ENCODE measurements at regions not wholly inside any gene's neighbourhood (a gene's known extent, or its start where the extent isn't known, plus 50 kb on each side); places are given as distances from the start of the nearest gene placed in this dataset.

DNA sequence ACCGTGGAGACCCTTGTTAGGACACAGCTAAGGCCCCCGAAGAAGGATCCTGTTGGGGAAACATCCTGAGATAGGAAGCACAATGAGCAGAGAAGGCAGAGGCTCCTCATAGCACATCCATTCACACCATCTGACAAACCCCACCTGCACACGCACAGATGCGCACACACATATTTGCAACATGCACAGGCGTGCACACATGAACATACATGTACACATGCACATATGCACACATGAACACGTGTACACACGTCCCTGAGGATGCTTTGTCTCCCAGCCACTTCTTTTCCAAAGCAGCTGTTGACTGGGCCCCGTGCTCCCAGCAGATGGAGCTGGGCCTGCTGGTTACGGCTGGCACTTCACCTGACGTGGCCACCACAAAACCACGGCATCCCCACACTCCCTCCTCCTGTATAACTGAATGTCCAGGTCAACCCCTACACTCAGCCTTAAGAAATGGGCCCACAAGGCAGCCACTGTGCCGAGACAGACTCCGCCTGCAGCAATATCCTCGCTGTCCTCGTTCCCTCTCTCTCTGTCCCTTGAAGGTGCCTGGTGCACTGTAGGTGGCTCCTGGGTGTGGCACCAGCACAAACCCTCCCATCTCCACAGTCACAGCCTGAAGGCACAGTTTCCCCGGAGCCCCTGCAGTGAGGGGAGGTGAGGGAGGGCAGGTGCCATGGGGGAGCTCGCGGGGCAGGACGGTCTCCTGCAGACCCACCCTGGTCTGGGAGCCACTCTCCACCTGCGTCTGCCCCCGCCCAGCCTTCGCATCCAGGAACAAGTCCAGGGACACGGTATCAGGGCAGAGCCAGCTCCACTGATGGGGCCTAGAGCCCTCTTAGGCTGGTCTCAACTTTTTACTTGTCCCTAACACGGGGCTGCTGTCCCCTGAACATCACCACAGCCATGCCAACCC lies 183.0 kb downstream of the RBFOX3 start:
- in situ Hi-C loops (cut with MboI; ENCODE audit: low sequenced_read_pairs): no loop called here

GRCh38 chr17:79425686-79426085 lies 185.2 kb downstream of the RBFOX3 start:
- in situ Hi-C loops (cut with MboI; ENCODE audit: low sequenced_read_pairs): no loop called here

DNA sequence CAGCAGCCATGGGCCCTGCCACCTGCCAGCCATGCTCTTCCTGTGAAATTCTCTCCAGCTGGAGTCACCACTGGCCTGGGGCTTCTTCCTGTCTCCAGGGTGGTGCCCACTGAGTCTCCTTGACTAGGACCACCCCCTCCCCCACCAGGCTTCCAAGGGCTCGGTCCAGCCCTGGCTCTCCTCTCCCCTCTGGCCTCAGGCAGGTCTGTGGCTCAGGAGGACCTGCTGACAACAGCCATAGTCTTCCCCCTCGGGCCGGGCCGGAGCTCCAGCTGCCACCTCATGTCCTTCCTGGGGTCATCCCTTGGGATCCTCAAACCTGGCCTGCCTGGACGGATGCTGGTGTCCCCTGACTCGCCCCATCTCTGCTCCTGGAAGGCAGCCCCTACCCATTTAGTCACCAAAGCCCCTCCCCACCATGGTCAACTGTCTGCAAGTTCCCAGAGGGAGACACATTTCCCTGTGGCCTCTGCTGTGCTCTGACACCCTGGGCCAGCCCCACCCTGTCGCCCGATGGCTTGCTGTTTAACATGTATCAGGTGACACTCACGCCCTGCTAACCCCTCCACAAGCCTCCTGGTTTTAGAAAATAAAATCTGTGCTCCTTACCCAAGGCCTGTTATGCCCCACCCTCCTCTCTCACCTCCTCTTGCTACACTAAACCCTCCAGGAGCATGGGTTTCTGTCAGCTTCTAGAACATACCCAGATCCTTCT lies 186.2 kb downstream of the RBFOX3 start:
- in situ Hi-C loops (cut with MboI; ENCODE audit: low sequenced_read_pairs): no loop called here

DNA sequence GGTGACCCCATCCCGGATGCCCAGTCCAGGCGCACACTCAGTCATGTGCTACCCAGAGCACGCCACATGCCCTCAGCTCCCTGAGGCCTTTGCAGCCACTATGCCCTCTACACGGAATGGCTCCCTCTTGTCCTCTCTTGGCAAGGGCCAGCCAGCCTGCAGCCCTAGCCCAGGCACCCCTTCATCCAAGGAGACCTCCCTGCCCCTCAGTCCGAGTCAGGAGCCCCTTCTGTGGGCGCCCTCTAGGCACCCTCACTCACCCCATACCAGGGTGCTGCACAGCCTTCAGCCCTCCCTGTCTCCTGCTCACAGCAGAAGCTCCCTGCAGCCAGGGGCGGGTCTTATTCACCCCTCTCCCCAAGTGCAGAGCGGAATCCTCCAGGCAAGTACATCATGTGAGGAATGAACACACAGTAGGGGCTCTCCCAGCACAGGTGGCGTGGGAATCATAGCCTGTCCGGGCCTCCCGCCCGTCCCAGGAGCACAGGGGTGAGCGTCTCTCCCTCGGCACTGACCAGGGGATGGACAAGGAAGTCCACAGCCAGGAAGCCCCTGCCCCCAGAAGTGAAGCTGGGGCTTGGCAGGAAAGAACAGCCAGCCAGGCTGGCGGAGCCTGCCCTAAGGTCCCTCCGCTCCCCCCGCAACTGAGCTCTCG lies 186.9 kb downstream of the RBFOX3 start:
- in situ Hi-C loops (cut with MboI; ENCODE audit: low sequenced_read_pairs): no loop called here

GRCh38 chr17:79422236-79422635 lies 188.6 kb downstream of the RBFOX3 start:
- in situ Hi-C loops (cut with MboI; ENCODE audit: low sequenced_read_pairs): no loop called here

DNA sequence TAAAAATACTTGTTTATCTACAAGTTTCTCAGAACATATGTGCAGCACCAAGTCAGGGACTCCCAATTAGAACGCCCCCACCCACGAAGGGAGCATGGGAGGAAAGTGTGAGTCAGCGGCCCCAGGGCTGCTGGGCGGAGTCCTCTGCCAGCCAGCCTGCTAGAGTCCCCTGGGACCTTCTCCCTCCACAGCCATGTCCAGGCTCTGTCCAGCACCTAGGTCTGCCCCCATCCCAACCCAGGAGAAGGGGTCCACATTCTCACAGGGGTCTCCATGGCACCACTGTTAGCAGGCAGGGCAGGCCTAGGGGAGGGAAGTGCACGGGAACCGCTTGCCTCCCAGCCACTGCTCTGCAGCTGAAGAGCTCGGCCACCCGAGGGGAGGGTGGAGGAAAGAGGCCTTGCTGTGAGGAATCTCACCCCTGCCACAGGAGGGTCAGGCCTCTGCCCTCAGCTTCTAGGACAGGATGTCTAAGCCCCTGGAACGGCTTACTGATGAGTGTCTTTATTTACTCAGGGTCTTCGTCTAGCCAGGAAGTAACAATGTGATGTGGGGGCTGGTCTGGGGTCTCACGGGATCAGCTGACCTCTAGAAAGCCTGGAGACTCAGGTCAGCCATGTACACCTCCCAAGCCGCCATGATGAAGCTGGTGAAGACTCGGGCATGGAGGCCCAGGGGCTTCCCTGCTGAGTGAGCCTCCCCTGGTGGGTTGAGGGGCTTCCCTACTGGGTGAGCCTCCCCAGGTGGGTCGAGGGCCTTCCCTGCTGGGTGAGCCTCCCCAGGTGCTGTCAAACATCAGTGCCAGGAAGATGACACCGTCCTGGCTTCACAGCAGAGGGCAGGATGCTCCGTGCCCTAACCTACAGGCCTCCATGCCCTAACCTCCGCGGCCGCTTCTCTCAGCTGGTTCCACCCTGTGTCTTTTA lies 190.3 kb downstream of the RBFOX3 start:
- in situ Hi-C loops (cut with MboI; ENCODE audit: low sequenced_read_pairs): no loop called here

DNA sequence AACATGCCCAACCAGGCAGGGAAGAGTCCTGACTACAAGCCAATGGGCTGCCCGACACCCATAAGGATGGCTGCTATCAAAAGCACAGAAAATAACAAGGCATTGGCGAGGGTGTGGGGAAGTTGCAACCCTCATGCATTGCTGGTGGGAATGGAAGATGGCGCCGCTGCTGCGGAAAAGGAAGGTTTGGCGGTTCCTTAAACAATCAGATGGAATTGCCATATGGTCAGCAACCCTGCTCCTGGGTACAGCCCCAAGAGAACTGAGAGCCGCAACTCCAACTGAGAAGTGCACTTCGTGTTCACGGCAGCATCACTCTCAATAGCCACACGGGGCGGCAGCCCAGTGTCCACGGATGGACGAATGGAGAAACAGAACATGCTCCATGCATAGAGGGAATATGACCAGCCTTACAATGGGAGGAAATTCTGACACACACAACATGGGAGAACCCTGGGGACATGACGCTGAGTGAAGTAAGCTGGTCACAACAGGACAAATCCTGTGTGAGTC lies 193.3 kb downstream of the RBFOX3 start:
- in situ Hi-C loops (cut with MboI; ENCODE audit: low sequenced_read_pairs): no loop called here

DNA sequence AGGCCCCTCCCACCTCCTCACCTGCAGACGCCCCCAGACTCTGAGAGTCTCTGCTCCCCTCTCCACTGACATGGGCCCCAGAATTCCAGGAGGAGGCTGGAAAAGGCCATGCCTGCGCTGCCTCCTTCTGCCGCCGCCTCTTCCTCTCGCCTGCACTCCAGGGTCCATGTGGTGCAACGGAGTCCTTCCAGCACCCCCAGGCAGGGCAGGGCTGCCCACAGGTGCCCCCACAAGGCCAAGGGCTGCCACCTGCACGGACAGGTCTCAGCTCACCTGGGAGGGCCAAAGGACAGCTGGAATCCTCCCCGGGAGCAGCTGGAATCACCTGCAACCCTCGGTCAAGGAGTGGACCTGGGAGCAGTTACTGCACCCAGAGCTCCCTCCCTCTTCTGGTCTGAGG lies 194.9 kb downstream of the RBFOX3 start:
- in situ Hi-C loops (cut with MboI; ENCODE audit: low sequenced_read_pairs): no loop called here

- in situ Hi-C loops (cut with MboI; ENCODE audit: low sequenced_read_pairs): no loop called here
Observed at GRCh38 chr17:79415365-79415764, 195.5 kb downstream of the RBFOX3 start.

GRCh38 chr17:79414793-79415211 lies 196.0 kb downstream of the RBFOX3 start:
- in situ Hi-C loops (cut with MboI; ENCODE audit: low sequenced_read_pairs): no loop called here

- in situ Hi-C loops (cut with MboI; ENCODE audit: low sequenced_read_pairs): no loop called here
Observed at GRCh38 chr17:79414063-79414792, 196.6 kb downstream of the RBFOX3 start.

GRCh38 chr17:79413611-79414010 lies 197.2 kb downstream of the RBFOX3 start:
- in situ Hi-C loops (cut with MboI; ENCODE audit: low sequenced_read_pairs): no loop called here

DNA sequence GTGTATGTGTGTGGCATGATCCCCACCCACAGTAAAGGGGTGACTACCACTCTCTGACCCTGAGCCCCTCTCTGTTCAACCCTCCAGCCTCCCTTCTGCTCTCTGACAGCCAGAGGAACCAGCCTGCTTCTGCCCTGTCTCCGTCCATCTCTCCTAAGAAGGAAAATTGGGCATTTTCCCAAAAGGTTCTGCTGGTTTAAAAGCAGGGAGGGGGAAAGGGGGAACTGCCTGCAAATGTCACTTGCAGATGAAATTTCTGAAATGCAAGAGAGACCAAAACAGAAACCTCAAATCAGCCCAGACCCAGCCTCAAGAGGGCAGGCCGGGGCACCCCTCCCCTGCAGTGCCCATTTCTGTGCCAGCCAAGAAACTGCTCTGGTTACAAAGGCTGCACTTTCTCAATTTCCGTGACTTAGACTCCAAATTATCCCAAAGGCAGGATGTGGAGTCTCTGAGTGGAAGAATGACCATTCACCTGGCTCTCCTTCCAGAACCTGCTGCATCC lies 197.9 kb downstream of the RBFOX3 start:
- in situ Hi-C loops (cut with MboI; ENCODE audit: low sequenced_read_pairs): no loop called here

- in situ Hi-C loops (cut with MboI; ENCODE audit: low sequenced_read_pairs): no loop called here
Observed at GRCh38 chr17:79412110-79412509, 198.7 kb downstream of the RBFOX3 start.

DNA sequence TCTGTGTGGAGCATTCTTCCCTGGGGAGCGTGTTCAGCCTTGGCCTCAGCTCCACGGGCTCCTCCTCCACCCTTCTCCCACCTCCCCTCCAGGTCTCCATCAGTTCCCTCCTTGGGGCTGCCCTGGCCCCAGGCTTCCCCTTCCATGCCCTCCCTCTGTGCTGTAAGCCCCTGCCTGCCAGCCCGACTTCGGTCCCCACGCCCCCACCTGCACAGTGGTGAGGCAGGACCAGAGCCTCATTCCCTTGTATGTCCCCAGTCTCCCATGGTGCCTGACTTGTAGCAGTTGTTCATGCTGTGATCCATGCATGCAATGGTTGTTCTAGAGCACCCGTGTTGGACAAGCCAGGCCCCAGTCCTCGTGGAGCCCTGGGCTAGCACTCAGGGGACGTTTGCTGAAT lies 199.4 kb downstream of the RBFOX3 start:
- in situ Hi-C loops (cut with MboI; ENCODE audit: low sequenced_read_pairs): no loop called here

DNA sequence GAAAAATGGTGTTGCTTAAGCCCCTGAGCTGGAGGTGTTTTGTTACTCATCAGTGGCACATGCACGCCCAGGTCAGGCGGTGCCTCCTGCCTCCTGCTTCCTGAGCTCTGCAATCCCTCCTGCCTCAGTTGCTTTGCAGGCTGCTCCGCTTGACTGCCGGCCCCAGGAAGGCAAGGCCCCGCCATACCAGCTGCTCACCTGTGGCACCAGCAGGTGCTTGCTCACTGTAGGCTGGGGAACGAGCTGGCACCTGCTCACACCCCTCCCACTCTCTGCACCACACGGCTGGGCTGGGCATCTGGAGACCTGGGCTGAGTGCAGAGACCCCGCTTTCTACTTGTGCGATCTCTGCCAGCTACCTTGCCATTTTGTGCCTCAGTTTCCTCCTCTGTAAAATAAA lies 200.2 kb downstream of the RBFOX3 start:
- in situ Hi-C loops (cut with MboI; ENCODE audit: low sequenced_read_pairs): no loop called here

DNA sequence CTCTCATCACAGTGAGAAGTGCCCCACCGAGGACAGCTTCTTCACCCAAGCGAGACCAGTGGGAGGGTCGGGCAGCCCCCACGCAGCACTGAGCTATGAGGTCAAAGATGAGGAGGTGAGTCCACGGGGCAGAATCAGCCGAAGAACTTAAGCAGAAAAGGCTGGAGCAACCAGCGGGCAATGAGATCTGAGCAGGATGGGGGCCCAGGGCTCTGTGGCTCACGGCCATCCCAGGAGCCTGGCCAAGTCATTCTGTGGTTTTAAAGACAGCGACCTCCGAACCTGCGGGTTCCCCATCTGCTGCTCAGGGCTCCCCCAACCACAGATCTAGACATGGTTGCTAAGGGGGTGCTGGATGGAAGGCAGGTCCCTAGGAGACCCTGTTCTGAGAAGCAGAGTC lies 202.6 kb downstream of the RBFOX3 start:
- in situ Hi-C loops (cut with MboI; ENCODE audit: low sequenced_read_pairs): no loop called here

DNA sequence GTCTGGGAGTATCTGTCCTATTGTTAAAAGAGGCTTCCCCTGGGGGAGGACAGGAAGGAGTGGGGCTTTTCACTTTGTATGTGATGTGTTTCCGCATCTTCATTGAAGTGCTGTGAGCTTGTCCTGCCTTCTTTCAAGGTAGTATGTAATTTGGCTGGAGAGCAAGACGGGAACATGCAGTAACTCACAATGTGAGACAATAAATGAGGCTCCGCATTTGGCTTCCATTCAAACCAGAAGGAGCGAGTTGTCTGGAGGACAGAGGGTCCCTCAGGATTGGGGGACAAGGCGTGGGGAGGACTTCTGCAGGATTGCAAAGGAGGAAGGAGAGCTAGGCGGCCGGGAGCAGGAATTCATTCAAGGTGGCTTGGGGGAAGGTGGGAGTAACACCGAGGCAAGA lies 203.5 kb downstream of the RBFOX3 start:
- in situ Hi-C loops (cut with MboI; ENCODE audit: low sequenced_read_pairs): no loop called here

GRCh38 chr17:79406316-79406715 lies 204.5 kb downstream of the RBFOX3 start:
- in situ Hi-C loops (cut with MboI; ENCODE audit: low sequenced_read_pairs): no loop called here

- in situ Hi-C loops (cut with MboI; ENCODE audit: low sequenced_read_pairs): no loop called here
Observed at GRCh38 chr17:79405823-79406222, 205.0 kb downstream of the RBFOX3 start.

All from HL-60/S4 (cell line).